Superior temporal gyrus (tissue), 1 donor: ENCODE measurements at regions not wholly inside any gene's neighbourhood (a gene's known extent, or its start where the extent isn't known, plus 50 kb on each side); places are given as distances from the start of the nearest gene placed in this dataset.

Experiments
- DNase-seq: peaks from one replicate; pipeline ENCODE4 v3.0.0-alpha.2; 2016; ENCODE audit errors: extremely low spot score

DNA sequence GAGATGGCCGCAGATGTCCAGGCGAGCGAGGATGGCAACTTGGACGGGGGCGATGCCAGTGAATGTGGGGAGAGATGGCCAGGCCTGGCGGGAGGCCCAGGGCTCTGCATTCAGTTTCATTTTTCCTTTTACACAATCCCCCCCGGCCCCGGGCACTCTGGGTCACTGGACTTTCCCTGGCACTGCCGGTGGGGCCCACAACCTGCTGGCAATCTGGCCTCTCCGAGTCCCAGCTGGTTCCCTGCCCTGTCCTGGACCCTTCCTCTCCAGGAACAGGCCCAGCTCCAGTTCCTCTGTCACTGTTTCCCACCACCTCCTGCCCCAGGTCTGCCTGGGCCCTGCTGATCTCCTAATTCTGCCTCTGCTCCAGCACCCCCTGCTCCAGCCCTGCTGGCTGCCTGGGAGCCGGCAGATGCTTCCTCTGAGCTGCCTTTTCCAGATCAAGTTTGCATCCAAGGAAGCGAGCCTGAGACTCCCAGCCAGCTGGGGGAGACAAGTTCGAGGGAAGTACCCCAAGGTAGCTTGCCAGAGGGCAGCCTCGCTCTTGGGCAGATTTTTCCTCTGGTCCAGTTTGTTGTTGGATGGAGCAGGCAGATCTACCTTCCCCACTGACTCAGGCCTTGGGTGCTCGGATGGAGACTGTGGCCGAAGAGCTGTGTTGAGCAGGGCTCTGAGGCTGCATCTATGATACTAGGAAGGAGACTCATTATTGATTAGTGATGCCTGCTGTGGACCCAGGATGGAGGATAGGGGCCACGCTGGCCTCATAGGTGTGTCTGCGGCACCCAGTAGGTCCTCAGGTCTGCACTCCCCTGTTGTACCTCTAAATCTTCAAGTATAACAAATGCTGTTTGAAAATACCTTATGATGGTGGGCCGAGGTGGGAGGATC lies 83.2 kb downstream of the CEBPB start:
- DNase-seq, result no peak

DNA sequence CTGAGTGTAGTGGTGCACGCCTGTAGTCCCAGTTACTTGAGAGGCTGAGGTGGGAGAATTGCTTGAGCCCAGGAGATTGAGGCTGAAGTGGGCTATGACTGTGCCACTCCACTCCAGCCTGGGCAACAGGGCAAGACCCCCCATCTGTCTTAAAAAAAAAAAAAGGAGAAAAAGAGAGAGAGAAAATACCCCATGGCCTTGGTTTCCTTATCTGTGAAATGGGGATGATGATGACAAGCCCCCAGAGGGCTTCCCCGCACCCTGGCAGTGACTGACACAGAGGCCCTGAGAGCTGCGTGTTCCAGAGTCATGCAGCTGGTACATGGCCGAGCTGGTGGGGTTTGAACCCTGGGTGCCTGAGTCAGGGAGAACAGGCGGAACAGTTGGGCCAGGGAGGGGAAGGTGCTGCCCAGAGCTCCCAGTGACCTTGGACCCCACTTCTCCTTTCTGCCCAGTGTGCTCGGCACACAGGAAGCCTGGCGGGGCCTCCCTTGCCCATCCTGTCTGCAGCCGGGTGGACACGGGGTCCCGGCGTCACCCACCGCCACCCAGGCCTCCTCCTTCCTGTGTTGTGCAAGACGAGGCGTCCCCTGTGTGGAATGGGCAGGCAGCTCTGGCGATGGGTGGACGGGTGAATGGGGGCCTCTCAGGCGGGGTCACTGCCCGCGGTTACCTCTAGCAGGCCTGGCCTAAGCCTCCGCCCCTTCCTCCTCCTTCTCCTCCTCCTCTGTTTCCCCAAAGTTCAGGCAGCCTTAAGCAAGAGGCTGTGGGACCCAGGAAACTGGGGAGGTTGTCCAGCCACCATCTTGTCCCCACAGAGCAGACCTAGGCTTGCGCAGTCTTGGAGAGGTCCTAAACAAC lies 84.2 kb downstream of the CEBPB start:
- no peak for DNase-seq

- DNase-seq, result no peak
Measured at GRCh38 chr20:50276119-50277063, 85.8 kb downstream of the CEBPB start.

DNA sequence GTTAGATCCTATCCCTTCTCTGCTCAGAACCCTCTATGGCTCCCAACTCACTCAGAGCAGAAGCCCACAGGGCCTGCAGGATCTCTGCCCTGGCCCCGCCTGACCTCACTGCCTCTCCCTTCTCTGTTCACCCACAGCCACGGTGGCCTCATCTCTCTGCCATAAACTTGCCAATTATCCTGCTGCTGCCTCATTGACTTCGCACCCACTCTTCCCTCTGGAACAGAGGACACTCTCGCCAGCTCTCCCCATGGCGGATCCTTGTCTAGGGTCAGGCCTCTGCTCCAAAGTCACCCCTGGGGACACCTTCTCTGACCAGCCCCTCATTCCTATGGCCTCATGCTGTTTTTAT lies 86.4 kb downstream of the CEBPB start:
- DNase-seq, result no peak

DNA sequence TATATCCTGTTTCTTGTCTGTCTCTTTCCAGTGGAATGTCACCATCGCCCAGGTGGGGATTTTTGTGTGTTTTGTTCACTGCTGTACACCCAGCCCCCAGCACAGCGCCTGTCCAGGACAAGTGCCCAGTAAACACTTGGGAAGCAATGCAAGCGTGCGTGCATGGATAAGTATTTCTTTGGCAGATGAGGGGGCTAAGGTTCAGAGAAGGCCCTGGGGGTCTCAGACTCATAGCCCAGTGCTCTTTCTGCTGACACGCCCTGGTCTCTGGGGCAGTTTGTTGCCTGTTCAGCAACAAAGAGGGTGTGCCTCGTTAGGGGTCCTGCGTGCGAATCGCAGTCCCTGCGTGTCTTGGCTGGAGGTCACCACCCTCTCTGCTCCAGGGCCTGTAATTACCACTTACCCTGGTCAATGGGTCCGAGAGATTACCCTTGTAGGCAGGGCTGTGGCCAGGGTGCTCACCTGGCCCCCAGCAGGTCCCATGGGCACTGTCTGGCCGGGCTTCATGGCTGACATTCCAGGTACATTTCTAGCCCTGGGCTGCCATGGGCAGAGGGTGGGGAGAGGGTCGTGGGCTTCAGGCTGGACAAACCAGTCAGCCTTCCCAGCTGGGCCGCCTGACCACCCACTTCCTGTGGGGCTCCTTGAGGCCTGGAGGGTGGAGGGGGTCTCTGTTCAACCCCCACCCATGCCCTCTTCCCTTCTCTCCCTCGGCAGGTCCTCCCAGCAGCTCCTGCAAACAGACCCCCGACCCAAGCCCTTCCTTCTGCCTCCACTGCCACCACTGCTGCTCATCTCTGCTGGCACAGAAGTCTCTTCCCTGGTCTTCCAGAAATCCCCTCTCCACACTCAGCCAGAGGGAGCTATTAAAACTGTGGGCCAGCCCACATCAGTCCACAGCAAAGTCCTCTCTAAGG lies 87.1 kb downstream of the CEBPB start:
- no peak for DNase-seq

GRCh38 chr20:50278377-50278683 lies 87.7 kb downstream of the CEBPB start:
- DNase-seq, result no peak

- DNase-seq, result no peak
Measured at GRCh38 chr20:50278684-50279531, 88.3 kb downstream of the CEBPB start.

GRCh38 chr20:50279988-50280850 lies 89.6 kb downstream of the CEBPB start:
- no peak for DNase-seq

DNA sequence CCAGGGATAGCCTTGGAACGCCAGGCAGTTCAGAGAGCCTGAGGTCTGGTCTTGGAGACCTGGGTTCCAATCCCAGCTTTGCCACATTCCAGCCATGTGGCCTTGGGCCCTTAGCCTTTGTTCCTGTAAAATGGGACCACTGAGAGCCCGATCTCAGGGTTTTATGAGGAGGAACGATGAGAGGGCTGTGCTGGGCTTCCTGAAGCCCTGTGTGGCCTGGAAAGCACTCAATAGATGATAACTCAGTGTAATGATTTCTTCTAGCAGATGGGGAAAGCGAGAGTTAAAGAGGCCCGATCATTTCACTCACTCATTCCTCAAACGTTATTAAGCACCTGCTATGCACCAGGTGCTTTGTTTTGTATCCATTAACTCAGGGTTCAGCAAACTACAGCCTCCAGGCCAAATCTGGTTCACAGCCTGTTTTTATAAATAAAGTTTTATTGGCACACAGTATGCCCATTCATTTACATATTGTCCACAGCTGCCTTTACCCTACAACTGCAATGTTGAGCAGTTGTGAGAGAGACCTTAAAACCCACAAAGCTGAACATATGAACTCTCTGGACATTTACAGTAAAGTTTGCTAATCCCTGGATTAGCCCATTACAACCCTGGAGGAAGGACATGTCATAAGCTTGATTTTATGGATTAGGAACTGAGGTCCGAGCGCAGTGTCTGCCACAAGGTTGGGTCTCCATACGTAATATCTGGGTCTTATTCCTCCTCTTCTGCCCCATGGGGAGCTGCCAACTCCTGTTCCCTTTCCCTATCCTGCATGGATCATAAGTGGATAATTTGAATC lies 90.4 kb downstream of the CEBPB start:
- no peak for DNase-seq

DNA sequence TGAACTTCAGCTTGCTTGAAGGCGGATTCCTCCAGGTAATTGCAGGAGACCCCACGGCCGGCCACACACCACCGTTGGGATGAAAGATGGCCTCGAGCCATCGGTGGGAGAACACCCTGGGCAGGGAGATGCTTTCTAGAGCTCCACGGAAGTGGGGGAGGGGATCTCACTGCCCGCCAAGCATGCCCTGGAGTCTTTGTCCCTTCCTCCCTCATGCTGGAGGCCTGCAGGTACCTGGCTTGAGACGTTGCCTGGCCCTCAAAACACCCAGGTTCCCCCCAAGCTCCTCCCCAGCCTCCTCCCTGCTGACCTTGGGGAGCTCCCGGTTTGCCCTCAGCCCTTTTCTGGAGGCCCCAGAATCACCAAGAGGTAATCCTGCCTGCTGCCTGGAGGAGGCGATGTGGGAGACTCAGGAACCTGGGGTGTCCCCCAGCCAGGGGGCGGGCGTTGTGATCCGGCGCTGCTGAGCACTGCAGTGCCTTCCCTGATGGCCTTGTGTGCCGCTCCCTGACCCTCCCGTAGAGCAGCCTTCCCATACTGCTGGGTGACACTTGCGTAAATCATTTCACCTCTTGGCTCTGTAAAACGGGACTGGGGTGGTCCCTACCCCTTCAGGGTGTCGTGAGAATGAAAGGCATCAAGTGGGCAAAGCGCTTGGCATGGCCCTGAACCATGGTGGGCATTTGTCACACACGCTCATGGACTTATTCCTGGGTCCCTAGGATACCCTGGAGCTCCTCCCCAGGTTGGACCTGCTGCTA lies 91.4 kb downstream of the CEBPB start:
- no peak for DNase-seq

DNA sequence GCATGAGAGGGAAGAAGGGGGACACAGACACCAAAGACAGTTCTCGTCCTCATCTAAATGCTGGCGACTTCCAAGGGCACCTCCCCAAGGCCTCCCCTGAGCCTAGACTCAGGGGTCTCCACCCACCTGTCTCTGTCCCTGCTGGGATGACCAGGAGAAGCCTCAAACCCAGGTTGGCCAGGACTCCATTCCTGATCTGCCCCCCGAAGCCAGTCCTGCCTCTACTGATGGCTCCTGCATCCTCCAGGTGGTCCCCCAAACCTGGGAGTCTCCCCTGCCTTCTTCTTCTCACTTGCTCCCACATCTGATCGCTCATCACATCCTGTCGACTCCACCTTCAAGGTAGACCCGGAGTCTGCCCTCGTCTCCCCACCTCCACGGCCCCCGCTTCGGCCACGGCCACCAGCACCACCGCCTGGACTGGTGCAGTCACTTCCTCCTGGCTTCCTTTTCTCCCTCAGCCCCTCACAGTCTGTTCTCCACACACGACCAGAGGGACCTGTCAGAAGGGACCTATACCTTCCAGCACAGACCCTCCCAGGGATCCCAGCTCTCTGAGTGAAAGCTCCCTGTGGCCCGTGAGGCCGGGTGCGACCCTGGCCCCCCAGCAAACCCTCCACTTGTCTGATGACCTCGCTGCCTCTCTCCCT lies 92.1 kb downstream of the CEBPB start:
- DNase-seq, result no peak

DNA sequence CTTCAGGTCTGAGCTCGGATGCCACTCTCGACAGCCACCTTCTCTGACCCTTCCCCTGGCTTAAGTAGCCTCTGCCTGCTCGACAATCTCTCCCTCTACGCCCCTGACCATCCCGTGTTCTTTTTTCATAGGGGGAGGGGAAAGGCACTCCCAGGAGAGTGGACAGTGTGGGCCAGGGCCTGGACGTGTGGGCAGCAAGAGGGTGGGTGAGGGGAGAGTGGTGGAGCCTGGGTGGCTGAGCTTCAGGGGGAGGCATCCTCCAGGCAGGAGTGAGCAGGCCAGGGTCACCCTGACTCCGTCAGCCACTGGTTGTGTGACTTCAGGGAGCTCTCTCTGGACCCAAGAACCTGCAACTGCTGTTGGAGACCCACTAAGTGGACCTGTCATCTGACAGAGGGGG lies 92.7 kb downstream of the CEBPB start:
- DNase-seq, result no peak

GRCh38 chr20:50283922-50284810 lies 93.5 kb downstream of the CEBPB start:
- DNase-seq, result no peak

DNA sequence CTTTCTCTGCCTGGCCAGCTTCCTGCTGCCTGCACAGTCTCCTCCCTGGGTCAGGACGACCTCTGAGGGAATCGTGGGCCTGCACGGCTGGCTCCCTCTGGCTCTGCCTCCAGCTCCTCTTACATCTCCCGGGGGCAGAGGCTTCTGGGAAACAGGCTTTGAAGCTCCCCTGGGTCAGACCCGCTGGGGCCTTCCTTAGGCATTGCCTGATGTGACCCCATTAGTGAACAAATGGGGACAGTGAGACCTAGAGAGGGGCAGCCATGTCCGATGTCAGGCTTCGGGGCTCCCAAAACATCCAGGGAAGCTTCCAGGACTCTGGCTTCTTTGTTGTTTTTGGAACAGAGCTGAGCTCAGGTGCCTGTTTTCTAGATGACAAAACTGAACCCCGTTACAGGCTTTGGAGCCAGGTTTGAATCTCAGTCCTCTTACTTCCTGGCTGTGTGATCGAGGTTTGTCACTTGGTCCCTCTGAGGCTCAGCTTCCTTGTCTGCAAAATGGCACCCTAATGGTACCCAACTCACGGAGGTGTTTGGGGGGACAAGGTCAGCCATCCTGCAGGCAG lies 94.3 kb downstream of the CEBPB start:
- DNase-seq, result no peak

- DNase-seq, result no peak
Measured at GRCh38 chr20:50285376-50286173, 94.9 kb downstream of the CEBPB start.
